RWPE2 (cell line): ENCODE measurements at regions not wholly inside any gene's neighbourhood (a gene's known extent, or its start where the extent isn't known, plus 50 kb on each side); places are given as distances from the start of the nearest gene placed in this dataset.

Experiments
- ATAC-seq: fragments of 200-7000 bp; cut with Tn5 transposase; 3 replicates; pipeline ENCODE4 v1.9.1; 2021; ENCODE audit warnings: low read depth
- DNase-seq: peaks from one replicate; pipeline ENCODE4 v3.0.0-alpha.2; 2020; ENCODE audit warnings: low spot score
- H3K27ac ChIP-seq: fragments of 450-650 bp; 2 replicates; pipeline ENCODE4 v1.5.1; 2017; ENCODE audit warnings: mild to moderate bottlenecking; ENCODE audit not compliant: poor library complexity, severe bottlenecking
- H3K27me3 ChIP-seq: fragments of 250-450 bp; sonication (Bioruptor Pico); 2 replicates; pipeline ENCODE4 v1.5.1; 2021; ENCODE audit warnings: mild to moderate bottlenecking, moderate library complexity; ENCODE audit not compliant: insufficient read depth, poor library complexity, severe bottlenecking
- H3K36me3 ChIP-seq: fragments of 250-450 bp; sonication (Bioruptor Pico); 2 replicates; pipeline ENCODE4 v1.5.1; 2020; ENCODE audit warnings: low read depth, mild to moderate bottlenecking, moderate library complexity
- H3K4me1 ChIP-seq: fragments of 250-450 bp; sonication (Bioruptor Pico); 2 replicates; pipeline ENCODE4 v1.5.1; 2021; ENCODE audit warnings: mild to moderate bottlenecking, moderate library complexity; ENCODE audit not compliant: insufficient read depth, poor library complexity, severe bottlenecking
- H3K4me3 ChIP-seq: fragments of 250-450 bp; sonication (Bioruptor Pico); 2 replicates; pipeline ENCODE4 v1.5.1; 2021; ENCODE audit warnings: mild to moderate bottlenecking, moderate library complexity; ENCODE audit not compliant: severe bottlenecking
- H3K9me3 ChIP-seq: fragments of 250-450 bp; sonication (Bioruptor Pico); 2 replicates; pipeline ENCODE4 v1.5.1; 2021; ENCODE audit warnings: mild to moderate bottlenecking, moderate library complexity; ENCODE audit not compliant: severe bottlenecking
- CTCF ChIP-seq: fragments of 450-650 bp; IDR thresholded peaks from one replicate; pipeline ENCODE4 v1.5.1; 2017; ENCODE audit warnings: mild to moderate bottlenecking, moderate library complexity; ENCODE audit not compliant: poor library complexity, severe bottlenecking

- no peak for DNase-seq
- H3K36me3 ChIP-seq, result no peaks in the 10 kb centered on the region
- no peak overlapping the region for H3K4me3 ChIP-seq
- no peak for TF ChIP-seq CTCF
- no peak for ATAC-seq
- peak overlapping the region; percentile 88 for H3K27ac ChIP-seq
- peaks cover 2% of the 10 kb centered on the region for H3K9me3 ChIP-seq
- no peaks in the 10 kb centered on the region for H3K27me3 ChIP-seq
- peaks cover 25% of the 10 kb centered on the region for H3K4me1 ChIP-seq
Observed at GRCh38 chr7:113797420-113798010, 121.3 kb downstream of the PPP1R3A start.

DNA sequence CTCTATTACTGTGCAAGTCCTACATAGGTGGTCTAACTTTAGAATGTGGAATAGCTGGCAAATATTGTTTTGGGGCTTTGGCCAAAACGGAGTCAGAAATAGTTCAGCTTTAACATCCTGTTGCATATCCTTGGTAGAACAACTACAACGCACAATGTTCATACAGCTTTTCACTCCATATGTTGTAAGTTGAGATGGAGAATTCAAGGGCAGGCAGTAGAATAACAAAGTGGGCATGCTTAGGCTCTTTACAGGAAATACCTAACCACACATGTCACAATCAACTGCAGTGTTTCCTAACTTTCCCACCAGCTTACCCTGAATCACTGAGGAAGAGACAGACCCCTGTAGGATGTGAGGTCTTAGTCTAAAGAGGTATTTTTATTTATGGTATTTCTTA is 122.3 kb downstream of the PPP1R3A start:
- H3K36me3 ChIP-seq, result no peaks in the 10 kb centered on the region
- no peak for DNase-seq
- peak overlapping the region; percentile 88 for H3K27ac ChIP-seq
- ATAC-seq, result peak; percentile 96
- TF ChIP-seq CTCF, result no peak
- H3K4me3 ChIP-seq, result no peak overlapping the region
- no peaks in the 10 kb centered on the region for H3K27me3 ChIP-seq
- peaks cover 25% of the 10 kb centered on the region for H3K4me1 ChIP-seq
- peaks cover 2% of the 10 kb centered on the region for H3K9me3 ChIP-seq

GRCh38 chr7:113794573-113794972 is 124.2 kb downstream of the PPP1R3A start:
- no peaks in the 10 kb centered on the region for H3K36me3 ChIP-seq

GRCh38 chr7:113793171-113793570 is 125.6 kb downstream of the PPP1R3A start:
- Histone ChIP-seq H3K4me3 (no peak overlapping the region), H3K9me3 (peaks cover 2% of the 10 kb centered on the region), H3K36me3 (no peaks in the 10 kb centered on the region), H3K4me1 (peaks cover 25% of the 10 kb centered on the region), H3K27ac (no peak overlapping the region), H3K27me3 (no peaks in the 10 kb centered on the region)
- DNase-seq (no peak), ATAC-seq (no peak)
- no peak for TF ChIP-seq CTCF

More at GRCh38 chr7:113794573-113794972, 124.2 kb downstream of the PPP1R3A start:
- no peak for TF ChIP-seq CTCF
- Histone ChIP-seq H3K4me3 (no peak overlapping the region), H3K27ac (no peak overlapping the region), H3K27me3 (no peaks in the 10 kb centered on the region), H3K9me3 (peaks cover 2% of the 10 kb centered on the region), H3K4me1 (peaks cover 25% of the 10 kb centered on the region)
- DNase-seq (no peak), ATAC-seq (no peak)

- no peak overlapping the region for H3K27ac ChIP-seq
- peaks cover under 1% of the 10 kb centered on the region for H3K9me3 ChIP-seq
- no peak overlapping the region for H3K4me3 ChIP-seq
- no peaks in the 10 kb centered on the region for H3K36me3 ChIP-seq
- peaks cover 3% of the 10 kb centered on the region for H3K4me1 ChIP-seq
- no peaks in the 10 kb centered on the region for H3K27me3 ChIP-seq
- ATAC-seq (no peak), DNase-seq (no peak)
- TF ChIP-seq CTCF, result no peak
Observed at GRCh38 chr7:113790025-113790424, 128.8 kb downstream of the PPP1R3A start.
